ENCODE measurements at regions not wholly inside any gene's neighbourhood (a gene's known extent, or its start where the extent isn't known, plus 50 kb on each side); places are given as distances from the start of the nearest gene placed in this dataset.

DNA sequence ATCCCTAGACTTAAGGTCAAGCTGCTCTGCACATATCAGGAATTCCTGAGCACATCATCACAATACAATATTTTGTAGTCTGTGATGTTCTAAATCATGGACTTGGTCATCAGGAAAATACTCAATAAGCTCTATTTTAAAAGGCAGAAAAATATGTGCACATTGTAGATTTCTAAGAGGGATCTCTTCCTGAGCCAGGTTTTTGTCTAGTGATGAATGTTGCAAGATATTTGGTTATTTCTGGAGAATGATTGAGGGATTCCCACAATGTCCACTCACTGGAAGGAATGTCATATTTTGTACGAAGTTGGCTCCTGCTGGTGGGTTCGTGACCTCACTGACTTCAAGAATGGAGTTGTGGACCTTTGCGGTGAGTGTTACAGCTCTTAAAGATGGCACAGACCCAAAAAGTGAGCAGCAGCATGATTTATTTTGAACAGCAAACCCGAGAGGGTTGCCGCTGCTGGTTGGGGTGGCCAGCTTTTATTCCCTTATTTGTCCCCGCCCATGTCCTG is 300.9 kb upstream of the DCN start:
- Histone ChIP-seq H3K4me3 (no peak overlapping the region), H3K27ac (no peak overlapping the region)
- DNase-seq (ENCODE audit: low spot score) = no peak
- TF ChIP-seq, protein P1, sequence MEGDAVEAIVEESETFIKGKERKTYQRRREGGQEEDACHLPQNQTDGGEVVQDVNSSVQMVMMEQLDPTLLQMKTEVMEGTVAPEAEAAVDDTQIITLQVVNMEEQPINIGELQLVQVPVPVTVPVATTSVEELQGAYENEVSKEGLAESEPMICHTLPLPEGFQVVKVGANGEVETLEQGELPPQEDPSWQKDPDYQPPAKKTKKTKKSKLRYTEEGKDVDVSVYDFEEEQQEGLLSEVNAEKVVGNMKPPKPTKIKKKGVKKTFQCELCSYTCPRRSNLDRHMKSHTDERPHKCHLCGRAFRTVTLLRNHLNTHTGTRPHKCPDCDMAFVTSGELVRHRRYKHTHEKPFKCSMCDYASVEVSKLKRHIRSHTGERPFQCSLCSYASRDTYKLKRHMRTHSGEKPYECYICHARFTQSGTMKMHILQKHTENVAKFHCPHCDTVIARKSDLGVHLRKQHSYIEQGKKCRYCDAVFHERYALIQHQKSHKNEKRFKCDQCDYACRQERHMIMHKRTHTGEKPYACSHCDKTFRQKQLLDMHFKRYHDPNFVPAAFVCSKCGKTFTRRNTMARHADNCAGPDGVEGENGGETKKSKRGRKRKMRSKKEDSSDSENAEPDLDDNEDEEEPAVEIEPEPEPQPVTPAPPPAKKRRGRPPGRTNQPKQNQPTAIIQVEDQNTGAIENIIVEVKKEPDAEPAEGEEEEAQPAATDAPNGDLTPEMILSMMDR (IDR thresholded peaks at IDR 0.05) = no peak

DNA sequence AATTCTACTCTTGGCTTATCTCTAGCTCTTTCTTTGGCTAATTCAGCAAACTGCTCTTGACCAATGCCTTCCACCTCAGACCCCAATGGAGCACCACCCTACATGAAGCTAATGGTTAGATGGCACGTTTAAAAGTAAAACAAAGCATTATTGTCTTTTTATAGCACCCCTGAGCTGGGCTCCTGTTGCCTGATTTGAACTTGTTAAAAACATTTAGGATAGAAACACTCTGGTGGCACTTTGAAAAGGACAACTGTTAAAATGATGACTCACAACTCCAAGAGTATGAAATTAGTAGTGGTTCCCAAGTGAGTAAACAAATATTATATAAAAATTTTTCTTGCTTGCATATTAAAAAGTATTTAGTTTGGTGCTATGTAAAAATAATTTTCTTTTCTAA is 299.6 kb upstream of the DCN start:
- Histone ChIP-seq H3K27ac (no peak overlapping the region), H3K4me3 (no peak overlapping the region)
- TF ChIP-seq, protein P1 (IDR thresholded peaks at IDR 0.05) = no peak
- DNase-seq (ENCODE audit: low spot score) = no peak

DNA sequence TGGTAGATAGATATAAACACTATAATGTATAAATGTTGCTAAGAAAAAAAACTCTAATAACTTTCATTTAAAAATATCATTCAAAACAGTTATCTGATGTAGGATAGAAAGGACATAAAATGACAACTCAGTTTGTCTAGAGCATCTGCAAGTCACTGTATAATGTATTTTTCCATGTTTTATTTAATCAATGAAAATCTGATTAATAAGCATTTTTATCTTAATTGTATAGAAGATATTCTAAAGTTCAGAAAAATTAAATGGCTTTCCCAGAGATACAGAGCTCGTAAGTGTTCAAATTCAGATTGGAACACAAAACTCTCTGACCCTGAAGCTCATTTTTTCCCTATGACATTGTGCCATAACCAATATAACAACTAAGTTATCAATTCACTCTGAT is 295.9 kb upstream of the DCN start:
- no peak for DNase-seq (ENCODE audit: low spot score)
- Histone ChIP-seq H3K27ac (no peak overlapping the region), H3K4me3 (no peak overlapping the region)
- TF ChIP-seq, protein P1 (IDR thresholded peaks at IDR 0.05) = no peak

DNA sequence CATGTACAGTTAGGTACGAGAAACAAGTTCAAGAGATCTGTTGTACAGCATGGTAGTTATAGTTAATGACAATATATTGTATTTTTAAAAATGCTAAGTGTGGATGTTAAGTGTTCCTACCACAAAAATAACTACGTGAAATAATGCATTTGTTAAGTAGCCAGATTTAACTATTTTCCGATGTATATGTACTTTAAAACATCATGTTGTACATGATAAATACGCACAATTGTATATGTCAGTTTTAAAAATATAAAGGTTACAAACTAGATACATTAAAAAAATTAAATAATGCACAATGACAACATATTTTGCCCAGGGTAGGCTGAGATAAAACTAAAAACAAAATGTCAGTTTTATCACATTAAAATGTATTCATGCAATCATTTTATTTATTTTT is 285.1 kb upstream of the DCN start:
- no peak overlapping the region for H3K4me3 ChIP-seq
- DNase-seq (ENCODE audit: low spot score) = no peak
- no peak overlapping the region for H3K27ac ChIP-seq
- TF ChIP-seq, protein P1 (IDR thresholded peaks at IDR 0.05) = no peak

DNA sequence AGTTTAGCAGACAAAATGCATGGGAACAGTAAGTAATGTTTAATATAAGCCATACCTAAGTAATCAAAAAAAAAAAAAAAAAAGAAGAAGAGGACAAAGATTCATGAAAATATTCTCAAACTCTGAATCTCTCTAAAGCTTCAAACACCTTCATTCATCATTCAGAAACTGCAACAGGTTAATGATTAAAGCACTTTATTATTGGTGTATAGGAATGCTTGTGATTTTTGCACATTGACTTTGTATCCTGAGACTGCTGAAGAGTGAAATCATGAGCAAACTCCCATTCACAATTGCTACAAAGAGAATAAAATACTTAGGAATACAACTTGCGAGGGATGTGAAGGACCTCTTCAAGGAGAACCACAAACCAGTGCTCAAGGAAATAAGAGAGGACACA is 278.4 kb upstream of the DCN start:
- H3K4me3 ChIP-seq = no peak overlapping the region
- TF ChIP-seq, protein P1 (IDR thresholded peaks at IDR 0.05) = no peak
- no peak for DNase-seq (ENCODE audit: low spot score)
- no peak overlapping the region for H3K27ac ChIP-seq

DNA sequence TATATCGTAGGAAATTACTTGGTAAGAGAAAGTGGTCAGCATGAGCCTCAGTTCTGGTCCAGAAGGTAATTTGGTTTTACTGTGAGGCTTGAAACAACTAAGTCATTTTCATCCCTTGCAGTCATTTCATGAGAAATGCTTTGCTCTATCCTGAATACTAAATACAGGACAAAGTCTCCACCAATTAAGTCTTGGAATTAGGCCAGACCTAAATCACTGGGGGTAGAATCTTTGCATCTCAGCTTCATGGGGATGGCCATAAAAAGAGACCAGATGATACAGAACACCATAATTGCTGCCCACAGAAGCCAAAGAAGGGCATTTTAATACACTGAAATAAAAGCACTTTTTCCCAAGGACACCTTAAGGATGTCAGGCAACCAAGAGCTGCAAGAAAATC is 277.9 kb upstream of the DCN start:
- TF ChIP-seq, protein P1 (IDR thresholded peaks at IDR 0.05) = no peak
- Histone ChIP-seq H3K27ac (no peak overlapping the region), H3K4me3 (no peak overlapping the region)
- DNase-seq (ENCODE audit: low spot score) = no peak

DNA sequence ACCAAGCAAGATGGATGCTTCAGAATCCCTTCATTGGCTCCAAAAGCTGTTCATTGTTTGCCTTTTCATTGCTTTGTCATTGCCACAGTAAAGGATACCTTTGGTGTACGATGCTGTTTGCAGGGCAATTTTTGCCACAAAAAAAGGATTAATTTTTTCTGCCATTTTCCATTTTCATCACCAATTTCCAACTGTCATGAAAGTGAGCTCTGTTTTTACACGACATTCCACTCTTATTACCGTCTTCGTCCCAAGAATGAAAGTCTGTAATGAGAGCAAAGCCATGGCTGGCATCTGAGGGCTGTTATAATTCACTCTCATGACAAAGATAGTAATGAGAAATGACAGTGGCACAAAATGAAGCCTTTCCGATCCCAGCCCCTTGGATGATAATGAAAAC is 272.7 kb upstream of the DCN start:
- H3K27ac ChIP-seq = no peak overlapping the region
- H3K4me3 ChIP-seq = no peak overlapping the region
- no peak for DNase-seq (ENCODE audit: low spot score)
- TF ChIP-seq, protein P1 (IDR thresholded peaks at IDR 0.05) = no peak
